LNCAP (cell line): ENCODE measurements at regions not wholly inside any gene's neighbourhood (a gene's known extent, or its start where the extent isn't known, plus 50 kb on each side); places are given as distances from the start of the nearest gene placed in this dataset.

Experiments used
- TF ChIP-seq, protein P1 (sequence below): fragments of 450-650 bp; IDR thresholded peaks from 2 replicates; pipeline ENCODE4 v1.5.1; 2017; ENCODE audit warnings: mild to moderate bottlenecking

DNA sequence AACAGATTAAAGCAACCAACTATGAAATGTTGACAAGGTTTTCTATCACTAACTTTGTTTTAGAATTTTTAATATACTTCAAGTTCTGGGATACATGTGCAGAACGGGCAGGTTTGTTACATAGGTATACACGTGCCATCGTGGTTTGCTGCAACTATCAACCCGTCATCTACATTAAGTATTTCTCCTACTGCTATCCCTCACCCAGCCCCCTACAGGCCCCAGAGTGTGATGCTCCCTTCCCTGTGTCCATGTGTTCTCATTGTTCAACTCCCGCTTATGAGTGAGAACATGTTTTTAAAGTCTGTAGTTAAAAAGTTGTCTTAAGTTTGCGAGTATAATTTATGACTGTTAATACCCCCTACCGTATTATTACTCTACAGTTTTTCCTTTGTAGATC is 844.3 kb upstream of the MANEA start:
- TF ChIP-seq, protein P1, sequence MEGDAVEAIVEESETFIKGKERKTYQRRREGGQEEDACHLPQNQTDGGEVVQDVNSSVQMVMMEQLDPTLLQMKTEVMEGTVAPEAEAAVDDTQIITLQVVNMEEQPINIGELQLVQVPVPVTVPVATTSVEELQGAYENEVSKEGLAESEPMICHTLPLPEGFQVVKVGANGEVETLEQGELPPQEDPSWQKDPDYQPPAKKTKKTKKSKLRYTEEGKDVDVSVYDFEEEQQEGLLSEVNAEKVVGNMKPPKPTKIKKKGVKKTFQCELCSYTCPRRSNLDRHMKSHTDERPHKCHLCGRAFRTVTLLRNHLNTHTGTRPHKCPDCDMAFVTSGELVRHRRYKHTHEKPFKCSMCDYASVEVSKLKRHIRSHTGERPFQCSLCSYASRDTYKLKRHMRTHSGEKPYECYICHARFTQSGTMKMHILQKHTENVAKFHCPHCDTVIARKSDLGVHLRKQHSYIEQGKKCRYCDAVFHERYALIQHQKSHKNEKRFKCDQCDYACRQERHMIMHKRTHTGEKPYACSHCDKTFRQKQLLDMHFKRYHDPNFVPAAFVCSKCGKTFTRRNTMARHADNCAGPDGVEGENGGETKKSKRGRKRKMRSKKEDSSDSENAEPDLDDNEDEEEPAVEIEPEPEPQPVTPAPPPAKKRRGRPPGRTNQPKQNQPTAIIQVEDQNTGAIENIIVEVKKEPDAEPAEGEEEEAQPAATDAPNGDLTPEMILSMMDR, result no peak

DNA sequence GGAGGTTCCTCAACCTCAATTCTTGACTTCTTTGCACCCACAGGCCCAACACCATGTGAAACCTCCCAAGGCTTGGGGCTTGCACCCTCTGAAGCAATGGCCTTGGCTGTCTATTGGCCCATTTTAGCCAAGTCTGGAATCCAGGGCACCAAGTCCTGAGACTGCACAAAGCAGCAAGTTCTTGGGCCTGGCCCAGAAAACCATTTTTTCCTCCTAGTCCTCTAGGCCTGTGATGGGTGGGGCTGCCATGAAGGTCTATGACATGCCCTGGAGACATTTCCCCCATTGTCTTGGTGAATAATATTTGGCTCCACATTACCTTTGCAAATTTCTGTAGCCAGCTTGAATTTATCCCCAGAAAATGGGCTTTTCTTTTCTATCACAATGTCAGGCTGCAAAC is 849.6 kb upstream of the MANEA start:
- TF ChIP-seq, protein P1, result no peak

DNA sequence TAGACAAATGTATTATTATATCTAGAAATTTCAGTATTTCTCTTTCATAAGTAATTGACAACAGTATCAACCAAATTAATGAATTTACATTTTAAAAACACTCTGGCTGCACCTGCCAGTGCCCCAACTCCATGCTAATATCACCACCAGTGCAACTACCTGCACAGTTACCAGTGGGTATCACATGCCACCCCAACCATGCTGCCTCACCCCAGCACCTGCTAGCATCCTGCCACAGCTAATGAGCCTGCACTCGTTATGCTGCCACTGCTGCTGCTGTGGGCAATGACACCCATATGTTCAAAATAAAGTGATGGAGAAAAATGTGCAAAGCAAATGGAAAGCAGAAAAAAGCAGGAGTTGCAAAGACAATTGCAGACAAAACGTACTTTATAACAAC is 855.9 kb upstream of the MANEA start:
- TF ChIP-seq, protein P1, result no peak

DNA sequence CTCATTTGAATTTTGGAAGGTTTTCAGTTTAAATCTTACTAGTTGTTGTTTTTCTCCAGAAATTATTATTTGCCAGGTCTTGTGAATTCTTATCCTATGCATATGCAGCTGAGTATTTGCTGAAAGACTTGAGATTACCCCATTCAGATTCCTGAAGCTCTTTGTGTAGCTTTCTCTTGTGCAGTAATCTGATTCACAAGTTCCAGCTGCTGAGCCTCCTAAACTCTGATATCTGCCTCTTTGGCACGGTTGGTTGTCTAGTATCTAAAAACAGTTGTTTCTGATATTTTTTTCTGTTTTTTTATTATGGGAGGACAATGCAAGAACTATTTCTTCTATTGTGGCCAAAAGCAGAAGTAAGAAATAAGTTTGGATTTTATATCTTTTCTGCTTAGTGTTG is 863.9 kb upstream of the MANEA start:
- TF ChIP-seq, protein P1, result no peak

DNA sequence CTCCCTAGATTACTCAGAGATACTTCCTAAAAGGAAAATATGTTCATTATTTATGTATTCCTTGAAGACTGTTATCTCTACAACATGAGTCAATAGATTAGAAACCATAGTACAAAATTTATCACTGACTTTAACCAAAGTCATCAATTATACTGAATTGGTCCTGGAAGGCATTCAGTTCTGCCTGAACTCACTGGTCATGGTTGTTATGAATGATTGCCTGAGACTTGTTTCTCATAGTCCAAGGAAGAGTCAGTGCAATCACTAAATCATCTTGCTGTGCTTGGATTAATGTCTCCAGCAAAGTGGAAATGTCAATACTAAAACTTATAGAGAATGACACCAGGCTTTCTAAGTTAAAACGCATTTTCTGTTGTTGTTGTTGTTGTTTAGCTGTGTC is 878.6 kb upstream of the MANEA start:
- TF ChIP-seq, protein P1, result no peak

DNA sequence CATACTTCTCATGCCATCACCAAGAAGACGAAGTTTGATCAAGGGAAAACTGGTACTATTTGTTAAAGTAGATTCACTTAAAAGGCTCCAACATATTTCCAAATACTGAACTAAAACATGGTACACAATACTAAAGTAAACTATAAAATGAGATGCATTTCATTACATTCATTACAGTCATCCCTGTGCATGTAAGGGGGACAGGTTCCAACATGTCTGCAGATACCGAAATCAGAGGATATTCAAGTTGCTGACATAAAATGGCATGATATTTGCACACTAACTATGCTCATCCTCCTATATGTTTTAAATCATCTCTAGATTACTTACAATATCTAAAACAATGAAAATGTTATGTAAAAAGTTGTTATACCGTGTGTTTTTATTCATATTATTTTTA is 893.9 kb upstream of the MANEA start:
- TF ChIP-seq, protein P1, result no peak

DNA sequence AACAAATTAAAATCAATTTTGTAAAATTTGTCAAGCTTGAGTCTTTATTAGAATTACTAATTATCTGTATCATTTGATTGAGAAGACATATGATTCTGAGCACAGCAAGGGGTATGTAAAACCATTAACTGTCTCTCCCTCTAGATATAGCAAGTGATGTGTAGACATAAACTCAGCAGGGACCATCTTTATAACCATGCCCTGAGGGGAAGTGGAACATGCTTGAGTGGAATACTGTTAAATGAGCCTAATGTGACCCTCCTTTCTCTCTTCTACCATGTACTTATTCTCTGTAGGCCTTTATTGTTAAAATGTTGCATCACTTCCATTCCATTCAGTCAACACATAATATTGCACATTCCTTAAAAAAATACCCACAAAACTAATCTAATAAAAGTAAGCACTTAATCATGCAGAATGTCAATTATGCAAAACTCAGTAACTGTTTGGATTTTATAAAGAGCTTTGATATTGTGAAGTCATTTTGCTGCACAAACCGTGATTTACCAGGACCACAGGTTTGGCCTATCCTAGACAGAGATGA is 896.6 kb upstream of the MANEA start:
- TF ChIP-seq, protein P1, result no peak

DNA sequence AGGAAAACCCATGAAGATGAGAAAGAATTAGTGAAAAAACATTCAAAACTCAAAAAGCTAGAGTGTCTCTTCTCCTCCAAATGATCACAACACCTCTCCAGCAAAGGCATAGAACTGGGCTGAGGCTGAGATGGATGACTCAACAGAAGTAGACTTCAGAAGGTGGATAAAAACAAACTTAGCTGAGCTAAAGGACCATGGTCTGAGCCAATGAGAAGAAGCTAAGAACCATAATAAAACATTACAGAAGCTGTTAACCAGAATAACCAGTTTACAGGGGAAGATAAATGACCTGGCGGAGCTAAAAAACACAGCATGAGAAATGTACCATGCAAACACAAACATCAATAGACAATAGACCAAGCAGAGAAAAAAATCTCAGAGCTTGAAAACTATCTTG is 904.1 kb upstream of the MANEA start:
- TF ChIP-seq, protein P1, result no peak
